ENCODE measurements at regions not wholly inside any gene's neighbourhood (a gene's known extent, or its start where the extent isn't known, plus 50 kb on each side); places are given as distances from the start of the nearest gene placed in this dataset.
A peak's percentile ranks its signal among the peaks of the same experiment; 100 is the strongest.
"Not testable (repeated sequence)": the region's sequence is repeated elsewhere in the genome, so short reads cannot be mapped to it uniquely, and the experiment has no call there.

DNA sequence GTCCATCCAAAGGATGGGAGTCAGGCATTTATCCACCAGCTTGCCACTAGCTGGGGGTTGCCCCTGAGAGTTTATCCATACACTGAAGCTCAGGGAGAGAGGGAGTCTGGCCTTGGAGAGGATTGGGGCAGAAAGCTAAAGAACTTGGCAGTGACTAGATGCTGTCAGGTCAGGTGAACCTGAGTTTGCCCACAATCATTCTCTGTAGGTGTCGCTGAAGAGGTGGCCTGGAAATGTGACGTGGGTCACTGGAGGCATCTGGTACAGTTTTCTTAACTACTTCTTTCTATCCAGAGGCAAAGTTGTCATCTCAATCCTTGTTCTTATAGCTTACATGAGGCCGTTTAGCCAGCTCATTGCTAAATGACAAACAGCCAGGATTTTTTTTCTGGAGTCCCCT, 298.0 kb upstream of the CTNNB1 start:
- no peak for DNase-seq (ENCODE audit: low spot score)

DNA sequence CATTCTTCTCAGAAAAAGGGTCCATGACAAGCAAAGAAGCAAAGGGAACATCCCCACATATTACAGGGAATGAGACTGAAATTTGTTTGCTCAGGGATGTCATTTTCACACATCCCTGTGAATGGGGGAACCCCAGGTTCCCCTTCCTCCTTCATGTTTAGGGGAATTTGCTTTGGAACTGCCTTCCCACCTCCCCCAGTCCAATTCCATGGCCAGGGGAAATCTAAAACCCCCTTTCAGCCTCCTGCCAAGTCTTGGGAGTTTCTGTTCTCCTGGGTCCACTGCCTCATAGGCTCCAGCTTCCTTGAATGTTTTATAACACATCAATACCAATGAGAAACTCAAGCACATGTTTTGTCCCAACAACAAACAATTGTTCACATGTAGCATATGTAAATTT, 297.5 kb upstream of the CTNNB1 start:
- no peak for DNase-seq (ENCODE audit: low spot score)

DNA sequence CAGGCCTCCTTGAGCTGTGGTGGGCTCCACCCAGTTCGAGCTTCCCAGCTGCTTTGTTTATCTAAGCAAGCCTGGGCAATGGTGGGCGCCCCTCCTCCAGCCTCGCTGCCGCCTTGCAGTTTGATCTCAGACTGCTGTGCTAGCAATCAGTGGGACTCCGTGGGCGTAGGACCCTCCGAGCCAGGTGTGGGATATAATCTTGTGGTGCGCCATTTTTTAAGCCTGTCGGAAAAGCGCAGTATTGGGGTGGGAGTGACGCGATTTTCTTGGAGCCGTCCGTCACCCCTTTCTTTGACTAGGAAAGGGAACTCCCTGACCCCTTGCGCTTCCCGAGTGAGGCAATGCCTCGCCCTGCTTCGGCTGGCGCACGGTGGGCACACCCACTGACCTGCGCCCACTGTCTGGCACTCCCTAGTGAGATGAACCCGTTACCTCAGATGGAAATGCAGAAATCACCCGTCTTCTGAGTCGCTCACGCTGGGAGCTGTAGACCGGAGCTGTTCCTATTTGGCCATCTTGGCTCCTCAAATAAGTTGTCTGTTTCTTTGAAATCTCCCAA, 291.3 kb upstream of the CTNNB1 start:
- DNase-seq (ENCODE audit: low spot score) = not testable (repeated sequence)

DNA sequence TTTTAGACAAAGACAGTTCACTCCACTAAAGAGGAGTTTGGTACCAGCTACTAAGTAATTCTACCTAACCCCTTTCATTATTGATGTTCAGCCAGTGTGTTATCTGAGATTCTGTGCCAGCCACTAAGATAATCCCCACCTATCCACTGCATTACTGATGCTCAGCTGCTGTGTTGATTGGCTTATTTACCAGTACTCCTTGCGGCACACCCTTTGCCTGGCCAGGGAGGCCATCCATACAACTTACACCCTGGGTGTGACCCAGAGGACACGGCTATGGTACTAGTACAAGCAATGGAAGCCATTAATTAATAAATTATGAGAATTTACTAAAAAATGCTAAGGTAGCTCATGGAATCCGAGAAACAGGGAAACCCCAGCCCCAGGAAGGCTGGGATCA, 290.7 kb upstream of the CTNNB1 start:
- no peak for DNase-seq (ENCODE audit: low spot score)

DNA sequence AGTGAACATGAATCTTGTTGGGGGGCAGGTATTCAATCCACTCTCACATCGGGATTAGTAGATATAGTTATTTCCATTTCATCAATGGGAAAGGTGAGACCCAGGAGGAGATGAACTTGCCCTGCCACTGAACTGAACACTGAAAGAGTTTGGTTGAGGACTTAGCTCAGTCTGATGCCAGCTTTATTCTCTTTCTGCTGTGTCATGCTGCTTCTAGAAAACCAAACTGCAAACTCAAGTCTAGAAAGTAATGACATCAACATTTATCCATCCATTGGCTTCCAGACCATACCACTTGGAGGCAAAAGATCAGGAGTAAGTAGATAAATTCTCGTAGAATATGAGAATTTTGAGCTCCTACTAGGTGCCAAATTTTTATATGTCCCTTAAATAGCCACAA, 288.0 kb upstream of the CTNNB1 start:
- DNase-seq (ENCODE audit: low spot score) = no peak

DNA sequence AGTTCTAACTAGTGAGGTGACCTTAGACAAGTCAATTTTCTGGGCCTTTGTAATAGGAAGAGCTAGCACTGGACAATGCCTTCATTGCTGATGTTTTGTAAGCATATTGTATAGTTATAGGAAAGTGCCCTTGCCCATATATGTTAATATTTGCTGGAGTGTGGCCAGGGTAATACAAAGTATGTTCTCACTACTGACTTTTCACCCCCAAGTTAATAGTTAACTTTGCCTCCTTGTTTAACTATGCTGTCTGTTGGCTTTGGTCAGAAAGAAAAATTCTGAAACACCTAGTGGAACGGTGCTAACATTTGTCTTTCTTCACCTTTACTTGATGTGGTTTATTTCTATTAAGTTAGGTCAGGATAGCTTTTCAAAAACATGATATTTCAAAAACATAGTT, 287.4 kb upstream of the CTNNB1 start:
- no peak for DNase-seq (ENCODE audit: low spot score)

DNA sequence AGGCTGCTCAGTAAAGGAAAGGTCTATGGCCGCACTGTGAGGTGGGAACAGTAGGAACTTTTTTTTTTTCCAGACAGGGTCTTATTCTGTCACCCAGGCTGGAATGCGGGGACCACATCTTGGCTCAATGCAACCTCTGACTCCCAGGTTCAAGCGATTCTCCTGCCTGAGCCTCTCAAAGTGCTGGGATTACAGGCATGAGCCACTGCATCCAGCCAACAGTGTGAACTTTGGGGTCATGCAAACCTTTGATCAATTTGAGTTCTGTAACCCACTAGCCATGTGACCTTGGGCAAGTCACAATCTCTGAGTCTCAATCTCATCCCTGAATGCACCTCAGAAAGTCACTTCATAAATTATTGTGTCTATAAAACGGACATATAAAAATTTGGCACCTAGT, 286.8 kb upstream of the CTNNB1 start:
- no peak for DNase-seq (ENCODE audit: low spot score)

DNA sequence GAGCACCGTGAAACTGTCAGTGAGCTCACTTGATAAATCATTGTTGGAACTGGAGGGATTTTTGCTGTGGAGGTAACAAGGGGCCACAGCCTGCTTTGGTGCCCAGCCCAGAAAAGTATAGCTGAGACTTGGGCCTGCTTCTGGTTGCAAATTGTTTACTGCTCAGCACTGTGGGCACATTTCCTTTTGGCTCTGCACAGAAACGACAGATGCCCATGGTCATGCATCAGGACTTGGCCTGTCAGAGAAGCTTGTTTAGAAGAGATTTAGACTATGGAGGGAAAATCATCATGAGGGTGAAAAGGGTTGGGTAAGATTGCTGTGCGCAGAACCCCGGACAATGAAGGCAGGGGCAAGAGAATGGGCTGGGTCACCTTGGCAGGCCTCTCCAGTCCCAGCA, 286.1 kb upstream of the CTNNB1 start:
- DNase-seq (ENCODE audit: low spot score) = no peak

DNA sequence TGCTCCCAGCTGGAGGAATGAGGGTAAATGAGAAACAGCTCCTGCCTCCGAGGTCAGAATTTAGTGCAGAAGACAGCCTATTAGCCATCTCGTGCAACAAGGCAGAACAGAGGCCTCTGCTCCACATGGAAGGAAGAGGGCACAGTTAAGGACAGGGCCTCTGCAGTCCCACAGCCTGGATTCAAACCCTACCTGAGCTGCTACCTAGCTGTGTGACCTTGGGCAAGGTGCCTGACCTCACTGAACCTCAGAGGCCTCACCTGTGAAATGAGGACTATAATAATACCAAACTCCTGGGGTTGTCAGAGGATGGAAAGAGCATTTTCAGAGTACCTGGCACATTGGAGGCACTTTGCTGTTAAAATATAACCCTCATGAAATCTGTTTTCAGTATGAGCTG, 285.7 kb upstream of the CTNNB1 start:
- DNase-seq (ENCODE audit: low spot score) = no peak

DNA sequence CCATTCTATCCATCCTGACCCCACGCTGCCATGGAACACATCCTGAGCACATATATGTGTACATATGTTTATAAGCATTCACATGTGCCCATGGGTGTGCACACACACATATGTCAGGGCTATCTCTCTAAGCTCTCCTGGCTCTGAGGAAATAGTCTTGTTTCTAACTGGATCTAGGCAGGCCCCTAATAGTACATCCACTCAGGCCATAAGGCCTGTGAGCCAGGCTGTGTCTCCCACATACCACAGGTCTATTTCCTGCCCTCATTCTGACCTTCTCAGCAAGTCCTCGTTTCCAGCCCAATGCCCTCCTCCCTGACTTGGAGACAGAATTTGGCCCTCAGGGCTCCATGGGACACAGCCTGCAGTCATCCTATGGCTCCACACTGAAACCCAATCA, 284.8 kb upstream of the CTNNB1 start:
- no peak for DNase-seq (ENCODE audit: low spot score)

DNA sequence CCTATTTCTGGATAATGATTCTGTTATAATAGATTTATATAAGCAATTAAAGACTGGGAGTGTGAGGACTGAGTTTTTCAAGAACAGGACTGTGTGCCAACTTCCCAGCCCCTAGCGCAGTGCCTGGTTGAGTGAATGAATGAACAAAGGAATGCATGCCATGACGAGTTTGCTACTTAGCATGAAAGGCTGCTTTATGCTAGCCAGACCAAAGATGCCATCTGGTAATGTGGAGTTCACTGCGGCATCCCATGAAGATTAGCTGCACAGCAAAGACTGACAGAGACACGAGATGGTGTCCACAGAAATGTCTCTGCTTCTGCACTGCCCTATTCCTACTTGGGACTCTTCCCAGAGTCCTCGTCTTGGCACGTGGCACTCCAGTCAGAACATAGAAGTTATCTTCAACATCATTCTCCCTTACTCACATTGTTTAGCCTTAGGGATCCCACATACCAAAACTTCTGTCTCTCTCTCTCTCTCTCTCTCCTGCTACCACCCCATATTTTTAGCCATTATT, 283.9 kb upstream of the CTNNB1 start:
- DNase-seq (ENCODE audit: low spot score) = no peak

DNA sequence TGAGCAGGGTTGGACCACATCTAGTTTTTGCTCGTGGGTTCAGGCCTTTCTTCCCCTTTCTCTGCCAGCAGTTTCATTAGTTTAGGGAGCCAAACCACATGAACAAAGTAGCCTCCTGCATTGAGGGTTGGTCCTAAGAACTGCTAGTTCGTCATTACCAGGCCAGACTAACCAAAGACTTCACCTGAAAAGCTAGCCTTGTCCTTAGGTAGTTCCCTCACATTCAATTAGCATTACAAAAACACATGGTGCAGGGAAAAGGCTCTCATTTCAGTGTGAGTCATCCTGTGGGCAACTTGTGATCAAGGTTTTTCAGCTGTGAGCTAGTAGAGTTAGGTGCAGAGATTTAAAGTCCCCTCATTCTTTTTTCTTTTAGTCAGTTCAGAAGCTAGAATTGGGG, 279.3 kb upstream of the CTNNB1 start:
- peak; percentile 6 for DNase-seq (ENCODE audit: low spot score)

DNA sequence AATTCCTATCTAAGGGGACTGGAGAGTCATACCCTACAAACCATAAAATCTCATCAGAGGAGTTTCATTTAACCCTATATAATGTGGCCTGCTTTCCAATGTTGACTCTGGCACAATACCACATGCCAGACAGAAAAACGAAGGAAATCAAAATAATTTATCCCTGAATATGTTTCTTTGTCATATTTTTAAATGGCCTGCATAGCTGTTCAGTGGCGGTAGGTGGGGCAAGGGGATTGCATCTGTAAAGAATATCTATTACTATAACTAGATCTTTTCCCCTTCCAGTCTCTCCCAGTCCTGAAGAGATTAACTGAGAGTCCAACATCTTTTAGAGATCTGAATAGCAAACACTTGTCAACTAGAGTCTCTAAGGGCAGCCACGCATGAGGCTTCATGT, 278.1 kb upstream of the CTNNB1 start:
- DNase-seq (ENCODE audit: low spot score) = no peak

DNA sequence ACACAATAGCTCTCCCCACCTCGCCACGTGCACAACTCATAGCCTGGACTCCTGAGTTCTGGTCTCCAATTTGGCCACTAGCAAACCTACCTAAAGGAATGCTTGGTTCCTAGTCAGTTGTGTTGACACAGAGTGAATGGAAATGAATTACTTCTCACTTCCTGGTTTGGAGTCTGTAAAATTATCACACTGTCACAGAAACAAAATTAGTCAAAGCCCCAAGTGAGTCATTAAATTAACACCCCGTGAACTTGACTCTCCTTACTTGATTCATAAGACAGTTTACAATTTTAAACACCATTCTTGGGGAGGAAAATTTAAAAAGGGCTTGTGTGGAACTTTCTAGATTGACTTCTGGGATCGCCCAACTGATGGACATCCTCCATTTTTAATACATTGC, 276.2 kb upstream of the CTNNB1 start:
- DNase-seq (ENCODE audit: low spot score) = peak; percentile 11

DNA sequence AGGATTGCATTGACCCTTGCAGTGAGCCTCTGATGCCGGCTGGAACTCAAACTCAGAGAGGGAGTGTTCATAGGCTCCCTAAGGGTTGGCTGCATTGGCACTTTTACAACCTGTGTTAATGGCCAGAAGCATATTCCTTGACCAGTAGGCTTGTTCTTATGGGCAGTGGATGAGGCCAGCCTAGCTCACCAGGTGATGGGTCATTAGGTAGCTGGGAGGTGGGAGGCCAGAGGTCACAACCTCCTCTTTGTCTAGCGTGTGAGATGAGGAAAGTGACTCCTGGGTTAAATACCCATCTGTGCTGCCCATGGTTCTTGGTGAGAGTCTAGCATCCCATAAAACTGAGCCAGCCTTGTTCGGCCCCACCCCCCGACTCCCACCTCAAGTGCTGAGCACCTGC, 275.7 kb upstream of the CTNNB1 start:
- no peak for DNase-seq (ENCODE audit: low spot score)

DNA sequence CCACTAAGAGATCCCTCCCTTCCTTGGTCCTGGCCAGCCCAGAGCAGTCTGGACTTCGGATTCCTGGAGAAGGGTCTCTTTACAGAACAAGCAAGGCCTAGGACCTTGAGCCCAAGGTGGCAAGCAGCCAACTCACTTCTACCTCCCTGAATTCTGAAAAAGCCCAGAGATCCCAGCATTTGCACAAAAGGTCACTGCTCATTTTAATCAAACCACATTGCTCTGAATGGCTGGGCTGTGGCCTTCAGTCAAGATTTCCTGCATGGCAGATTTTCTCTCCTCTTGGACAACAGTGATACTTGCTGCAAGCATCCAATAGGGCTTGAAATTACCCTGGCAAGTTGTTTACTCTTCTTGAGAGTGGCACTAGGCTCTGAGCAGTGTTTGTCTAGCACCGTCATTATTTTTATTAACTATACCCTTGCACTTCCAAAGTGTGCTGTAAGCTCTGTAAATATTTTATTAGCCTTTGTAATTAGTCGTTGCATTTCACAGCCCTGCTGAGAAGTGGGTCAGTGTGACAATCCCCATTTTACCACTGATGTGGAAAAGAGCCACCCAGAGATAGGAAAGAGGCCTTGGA, 274.7 kb upstream of the CTNNB1 start:
- no peak for DNase-seq (ENCODE audit: low spot score)

DNA sequence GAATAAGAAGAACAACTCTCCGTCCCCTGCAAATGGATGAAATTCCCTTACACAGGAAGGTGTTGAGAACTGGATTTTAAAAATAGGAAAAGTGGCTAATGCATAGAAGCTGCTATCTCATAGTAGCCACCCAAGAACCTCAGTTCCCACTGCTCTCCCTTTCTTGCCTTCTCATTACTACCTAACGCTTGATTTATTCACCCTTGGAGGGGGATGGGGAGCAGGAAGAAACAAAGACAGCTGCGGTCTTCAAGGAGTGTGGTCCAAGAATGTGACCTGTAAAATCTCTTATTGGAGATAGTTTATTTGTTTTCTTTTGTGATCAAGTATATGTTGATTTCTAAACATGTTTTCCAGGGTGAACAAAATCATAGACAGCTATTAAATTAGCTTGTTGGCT, 274.1 kb upstream of the CTNNB1 start:
- DNase-seq (ENCODE audit: low spot score) = no peak

DNA sequence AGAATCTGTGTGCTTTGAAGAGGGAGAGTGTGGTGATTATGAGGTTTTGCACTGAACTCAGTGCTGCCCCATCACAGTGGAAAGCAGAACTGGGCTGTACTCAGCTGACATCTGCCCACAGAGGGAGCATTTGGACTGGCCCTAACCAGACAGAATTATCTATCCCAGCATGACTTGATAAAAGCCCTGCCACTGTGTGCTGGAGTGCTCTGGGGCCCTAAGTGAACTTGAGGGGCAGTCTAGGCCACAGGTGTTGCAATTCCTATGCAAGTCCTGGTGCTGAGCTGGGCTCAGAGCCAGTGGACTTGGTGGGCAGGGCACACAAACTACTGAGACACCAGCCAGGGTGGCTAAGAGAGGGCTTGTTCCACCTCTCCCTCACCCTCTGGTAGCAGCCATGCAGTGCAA, 269.2 kb upstream of the CTNNB1 start:
- DNase-seq (ENCODE audit: low spot score) = no peak

DNA sequence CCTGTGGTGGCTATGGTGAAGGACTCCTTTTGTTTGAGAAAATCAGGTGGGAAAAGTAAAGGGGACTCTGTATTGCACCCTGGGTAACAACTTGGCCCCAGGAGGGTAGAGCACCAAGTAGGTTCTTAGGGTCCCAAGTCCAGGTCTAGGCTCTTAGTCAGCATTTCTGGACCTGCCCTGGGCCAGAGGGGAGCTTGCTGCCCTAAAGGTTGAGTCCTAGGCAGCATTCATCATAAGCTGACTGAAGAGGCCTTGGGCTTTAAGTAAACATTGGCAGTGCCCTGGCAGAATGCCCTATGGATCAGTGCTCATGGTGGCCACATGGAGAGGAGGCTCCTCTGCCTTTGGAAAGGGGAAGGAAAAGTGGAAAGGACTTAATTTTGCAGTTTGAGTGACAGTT, 268.5 kb upstream of the CTNNB1 start:
- DNase-seq (ENCODE audit: low spot score) = no peak

DNA sequence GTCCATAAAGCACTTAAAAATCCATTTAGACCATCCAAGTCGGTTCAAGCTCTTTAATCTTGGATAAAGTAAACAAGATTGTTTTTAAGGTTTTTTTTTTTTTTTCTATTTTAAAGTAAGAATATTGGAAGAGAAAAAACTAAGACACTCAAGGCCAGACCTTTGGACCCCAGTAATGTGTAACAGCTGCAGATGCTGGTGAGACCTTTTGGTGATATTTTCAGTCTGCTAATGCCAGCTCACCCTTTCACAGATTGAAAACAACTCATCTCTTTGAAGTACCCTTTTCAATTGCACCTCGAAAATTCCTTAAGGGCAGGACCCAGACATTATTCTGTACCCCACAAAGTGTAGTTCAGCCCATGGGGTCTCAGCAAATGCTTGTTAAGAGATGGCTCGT, 260.7 kb upstream of the CTNNB1 start:
- DNase-seq (ENCODE audit: low spot score) = no peak

DNA sequence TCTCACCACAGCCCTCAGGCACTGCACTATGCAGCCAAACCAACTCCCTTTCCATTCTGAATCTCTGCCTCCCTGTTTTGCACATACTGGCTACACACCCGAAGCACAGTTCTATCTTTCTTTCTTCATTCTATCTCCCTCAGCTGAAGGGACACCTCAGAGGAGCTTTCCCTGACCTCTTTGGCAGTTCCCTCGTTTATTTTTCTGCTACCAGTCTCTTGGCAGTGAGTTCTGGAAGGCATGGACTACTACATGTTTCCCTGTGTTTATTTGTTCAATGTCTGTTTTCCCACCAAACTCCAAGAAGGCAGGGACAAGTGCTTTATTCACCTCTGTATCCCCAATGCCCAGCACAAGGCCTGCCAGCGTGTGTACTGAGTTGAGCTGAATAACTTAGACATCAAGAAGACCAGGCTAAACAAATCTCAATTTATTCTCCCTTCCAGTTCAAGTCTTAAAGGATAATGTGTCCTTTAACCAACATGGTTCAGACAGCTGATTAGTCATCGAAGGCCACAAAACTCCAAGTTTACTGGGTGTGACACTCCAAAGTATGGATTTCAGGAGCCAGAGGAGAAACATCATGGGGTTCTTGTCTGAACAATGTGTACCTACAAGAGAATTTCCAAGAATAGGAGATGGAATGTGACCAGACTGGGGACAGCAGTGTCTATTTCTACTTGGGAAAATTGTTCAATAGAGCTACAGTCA, 260.1 kb upstream of the CTNNB1 start:
- DNase-seq (ENCODE audit: low spot score) = no peak

DNA sequence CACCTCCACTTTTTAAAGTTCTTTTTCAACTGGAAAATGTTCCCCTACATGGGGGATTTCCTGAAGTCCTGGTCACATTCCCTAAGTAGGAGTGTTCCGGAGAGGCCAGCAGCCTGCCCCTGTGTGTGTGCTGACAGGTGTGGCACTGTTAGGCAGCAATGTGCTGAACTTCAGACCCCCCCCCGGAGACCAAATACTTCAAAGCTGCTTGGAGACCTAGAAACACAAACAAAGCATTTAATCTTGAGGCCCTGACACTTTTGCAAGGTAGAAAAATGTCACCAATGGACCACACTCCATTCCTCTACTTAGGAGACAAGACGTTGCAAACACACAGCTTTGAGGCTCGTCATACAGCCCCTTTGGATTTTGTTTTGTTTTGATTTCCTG, 259.6 kb upstream of the CTNNB1 start:
- no peak for DNase-seq (ENCODE audit: low spot score)

DNA sequence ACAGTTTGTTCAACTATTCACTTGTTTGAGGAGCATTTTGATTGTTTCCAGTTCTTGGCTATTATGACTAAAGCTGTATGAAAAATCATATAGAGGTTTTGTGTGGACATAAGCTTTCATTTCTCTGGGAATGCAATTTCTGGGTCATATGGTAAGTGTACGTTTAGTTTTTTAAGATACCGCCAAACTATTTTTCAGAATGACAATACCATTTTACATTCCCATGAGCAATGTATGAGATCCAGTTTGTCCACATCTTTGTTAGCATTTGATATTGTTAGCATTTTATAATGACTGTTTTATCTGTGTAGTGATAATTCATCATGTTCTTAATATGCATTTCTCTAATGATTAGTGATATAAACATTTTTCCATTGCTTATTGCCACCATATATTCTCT, 258.7 kb upstream of the CTNNB1 start:
- no peak for DNase-seq (ENCODE audit: low spot score)

DNA sequence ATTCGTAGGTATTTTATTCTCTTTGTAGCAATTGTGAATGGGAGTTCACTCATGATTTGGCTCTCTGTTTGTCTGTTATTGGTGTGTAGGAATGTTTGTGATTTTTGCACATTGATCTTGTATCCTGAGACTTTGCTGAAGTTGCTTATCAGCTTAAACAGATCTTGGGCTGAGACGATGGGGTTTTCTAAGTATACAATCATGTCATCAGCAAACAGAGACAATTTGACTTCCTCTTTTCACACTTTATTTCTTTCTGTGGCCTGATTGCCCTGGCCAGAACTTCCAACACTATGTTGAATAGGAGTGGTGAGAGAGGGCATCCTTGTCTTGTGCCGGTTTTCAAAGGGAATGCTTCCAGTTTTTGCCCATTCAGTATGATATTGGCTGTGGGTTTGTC, 252.3 kb upstream of the CTNNB1 start:
- DNase-seq (ENCODE audit: low spot score) = not testable (repeated sequence)

Measured in activated CD4-positive, alpha-beta T cell treated with anti-CD3 and anti-CD28 coated beads, Interleukin-2, Interleukin-4, amounts not matched to agents 100 ng/mL and 50 ng/mL, durations not matched to agents 16 hours and 8 hours (primary cell).